ENCODE measurements at regions not wholly inside any gene's neighbourhood (a gene's known extent, or its start where the extent isn't known, plus 50 kb on each side); places are given as distances from the start of the nearest gene placed in this dataset.

- TF ChIP-seq CTCF (IDR thresholded peaks at IDR 0.05; ENCODE audit: low read depth, low read length, missing control alignments), result no peak
- DNase-seq (ENCODE audit: extremely low read depth, low read depth), result no peak
- no peak overlapping the region for H3K4me3 ChIP-seq (replicated peaks; ENCODE audit: low read depth, low read length)
These were observed 686.5 kb upstream of the ARGLU1 start for GRCh38 chr13:107254392-107254791.

GRCh38 chr13:107252428-107252827 is 684.5 kb upstream of the ARGLU1 start:
- no peak for DNase-seq (ENCODE audit: extremely low read depth, low read depth)
- TF ChIP-seq CTCF (IDR thresholded peaks at IDR 0.05; ENCODE audit: low read depth, low read length, missing control alignments), result no peak
- no peak overlapping the region for H3K4me3 ChIP-seq (replicated peaks; ENCODE audit: low read depth, low read length)

- no peak for DNase-seq (ENCODE audit: extremely low read depth, low read depth)
- no peak for TF ChIP-seq CTCF (IDR thresholded peaks at IDR 0.05; ENCODE audit: low read depth, low read length, missing control alignments)
These were observed 684.1 kb upstream of the ARGLU1 start for GRCh38 chr13:107252021-107252420.

GRCh38 chr13:107251341-107251740 is 683.4 kb upstream of the ARGLU1 start:
- no peak overlapping the region for H3K4me3 ChIP-seq (replicated peaks; ENCODE audit: low read depth, low read length)
- no peak for TF ChIP-seq CTCF (IDR thresholded peaks at IDR 0.05; ENCODE audit: low read depth, low read length, missing control alignments)
- no peak for DNase-seq (ENCODE audit: extremely low read depth, low read depth)

More at GRCh38 chr13:107252021-107252420, 684.1 kb upstream of the ARGLU1 start:
- H3K4me3 ChIP-seq (replicated peaks; ENCODE audit: low read depth, low read length), result no peak overlapping the region

- H3K4me3 ChIP-seq (replicated peaks; ENCODE audit: low read depth, low read length), result no peak overlapping the region
- no peak for TF ChIP-seq CTCF (IDR thresholded peaks at IDR 0.05; ENCODE audit: low read depth, low read length, missing control alignments)
- no peak for DNase-seq (ENCODE audit: extremely low read depth, low read depth)
These were observed 682.7 kb upstream of the ARGLU1 start for GRCh38 chr13:107250628-107251027.

- DNase-seq (ENCODE audit: extremely low read depth, low read depth), result no peak
- no peak overlapping the region for H3K4me3 ChIP-seq (replicated peaks; ENCODE audit: low read depth, low read length)
- TF ChIP-seq CTCF (IDR thresholded peaks at IDR 0.05; ENCODE audit: low read depth, low read length, missing control alignments), result no peak
These were observed 676.3 kb upstream of the ARGLU1 start for GRCh38 chr13:107244241-107244640.

- no peak for DNase-seq (ENCODE audit: extremely low read depth, low read depth)
- H3K4me3 ChIP-seq (replicated peaks; ENCODE audit: low read depth, low read length), result no peak overlapping the region
- no peak for TF ChIP-seq CTCF (IDR thresholded peaks at IDR 0.05; ENCODE audit: low read depth, low read length, missing control alignments)
These were observed 674.2 kb upstream of the ARGLU1 start for GRCh38 chr13:107242138-107242537.
